ENCODE measurements at regions not wholly inside any gene's neighbourhood (a gene's known extent, or its start where the extent isn't known, plus 50 kb on each side); places are given as distances from the start of the nearest gene placed in this dataset.

- TF ChIP-seq CTCF (IDR thresholded peaks at IDR 0.05; ENCODE audit: low read depth, low read length) (no peak), POLR2A (IDR thresholded peaks at IDR 0.05; ENCODE audit: extremely low read depth, insufficient read length) (no peak), MYC (IDR thresholded peaks at IDR 0.05; ENCODE audit: low read depth, low read length) (no peak), MAX (IDR thresholded peaks at IDR 0.05; ENCODE audit: low read depth, low read length) (no peak)
Observed at GRCh38 chr12:53843545-53843944, 91.8 kb upstream of the CISTR start.

Data from NB4 (cell line).